A549 (cell line): ENCODE measurements at regions not wholly inside any gene's neighbourhood (a gene's known extent, or its start where the extent isn't known, plus 50 kb on each side); places are given as distances from the start of the nearest gene placed in this dataset.

Experiments
- ATAC-seq, 2 experiments: fragments of 200-7000 bp in 1 of 2; fragments of >200 bp in 1 of 2; cut with Nextera tagmentation in 1 of 2; cut with Tn5 transposase in 1 of 2; 3 replicates each; pipeline versions ENCODE4 v1.8.0 to v1.9.1; 2018 to 2020; ENCODE audit warnings: mild to moderate bottlenecking in 1 of 2, moderate library complexity in 1 of 2
- CTCF ChIA-PET: fragments of 300-600 bp; sonication (Branson Sonifier 250); formaldehyde crosslinking; extraction: SDS; loops from one replicate; lab custom pipeline; 2021; ENCODE audit warnings: antibody characterized with exemption, inconsistent platforms; lab: Yijun Ruan, JAX
- POLR2A ChIA-PET: fragments of 350-600 bp; formaldehyde crosslinking; extraction: SDS; loops from one replicate; lab custom pipeline; 2021; ENCODE audit warnings: antibody characterized with exemption, inconsistent platforms; lab: Yijun Ruan, JAX
- DNase-seq, 2 experiments: peaks; one replicate each; pipeline versions ENCODE4 v3.0.0 to v3.0.0-alpha.2; 2011 to 2016; ENCODE audit warnings: low read depth in 1 of 2, low spot score in 1 of 2
- FAIRE-seq: peaks from 2 replicates; lab custom pipeline; 2011; peaks lifted over from hg19 to GRCh38; lab: Jason Lieb, UNC
- H3K27ac ChIP-seq, 2 experiments: fragments of >200 bp; sonication (Bioruptor Twin); formaldehyde crosslinking; 3 replicates each; pipeline ENCODE4 v1.5.1; 2016 to 2017
- H3K4me1 ChIP-seq: fragments of >200 bp; sonication (Bioruptor Twin); formaldehyde crosslinking; 3 replicates; pipeline ENCODE4 v1.6.1; 2016
- H3K4me2 ChIP-seq: fragments of >200 bp; sonication (Bioruptor Twin); formaldehyde crosslinking; 3 replicates; pipeline ENCODE4 v1.6.1; 2016
- H3K4me3 ChIP-seq: fragments of >200 bp; sonication (Bioruptor Twin); formaldehyde crosslinking; 3 replicates; pipeline ENCODE4 v1.5.1; 2016
- H3K9me3 ChIP-seq: fragments of >200 bp; sonication (Bioruptor Twin); formaldehyde crosslinking; 3 replicates; pipeline ENCODE4 v1.6.1; 2016
- CBX8 ChIP-seq: fragments of 200-600 bp; sonication (generic); IDR thresholded peaks from 2 replicates; pipeline ENCODE4 v1.6.1; 2016
- CEBPB ChIP-seq, 2 experiments: fragments of >200 bp in 1 of 2; sonication (Bioruptor Twin) in 1 of 2; formaldehyde crosslinking in 1 of 2; IDR thresholded peaks; 2 replicates each; pipeline ENCODE4 v1.6.1; 2012 to 2016
- CHD4 ChIP-seq: fragments of 200-600 bp; sonication (generic); IDR thresholded peaks from 2 replicates; pipeline ENCODE4 v1.6.1; 2016; ENCODE audit warnings: antibody characterized with exemption, mild to moderate bottlenecking, borderline replicate concordance
- EHMT2 ChIP-seq: fragments of 200-600 bp; sonication (generic); IDR thresholded peaks from 2 replicates; pipeline ENCODE4 v1.6.1; 2016; ENCODE audit warnings: antibody characterized with exemption, low read depth, mild to moderate bottlenecking, moderate library complexity
- FOSB ChIP-seq: fragments of 250-450 bp; sonication (Bioruptor Pico); IDR thresholded peaks from 2 replicates; pipeline ENCODE4 v1.5.0; 2020; ENCODE audit warnings: mild to moderate bottlenecking, moderate library complexity
- FOXS1 ChIP-seq: fragments of 250-450 bp; sonication (Bioruptor Pico); IDR thresholded peaks from 2 replicates; pipeline ENCODE4 v1.5.0; 2020; ENCODE audit warnings: mild to moderate bottlenecking, moderate library complexity
- HDAC2 ChIP-seq: fragments of 200-600 bp; sonication (generic); IDR thresholded peaks from 2 replicates; pipeline ENCODE4 v1.6.1; 2016
- HEYL ChIP-seq: fragments of 250-450 bp; sonication (Bioruptor Pico); IDR thresholded peaks from 2 replicates; pipeline ENCODE4 v1.8.0; 2021; ENCODE audit warnings: mild to moderate bottlenecking, moderate library complexity
- HOXA7 ChIP-seq: fragments of 250-450 bp; sonication (Bioruptor Pico); IDR thresholded peaks from 2 replicates; pipeline ENCODE4 v1.5.0; 2020; ENCODE audit warnings: mild to moderate bottlenecking, moderate library complexity
- JUNB ChIP-seq: fragments of >200 bp; sonication (Bioruptor Twin); formaldehyde crosslinking; IDR thresholded peaks from 2 replicates; pipeline ENCODE4 v1.6.1; 2016
- KDM5A ChIP-seq: fragments of 200-600 bp; sonication (generic); IDR thresholded peaks from 2 replicates; pipeline ENCODE4 v1.6.1; 2016; ENCODE audit warnings: antibody characterized with exemption, mild to moderate bottlenecking
- MAFK ChIP-seq: fragments of 450-650 bp; IDR thresholded peaks from 2 replicates; pipeline ENCODE4 v1.6.1; 2014; ENCODE audit not compliant: partially characterized antibody
- PHF8 ChIP-seq: fragments of 200-600 bp; sonication (generic); IDR thresholded peaks from 2 replicates; pipeline ENCODE4 v1.6.1; 2016; ENCODE audit warnings: low read depth, mild to moderate bottlenecking, antibody characterized with exemption, moderate library complexity, borderline replicate concordance
- WGBS: methylation state at CpG from one replicate; pipeline ENCODE4 v1.1.6; 2017; ENCODE audit errors: missing lambda C conversion rate; 5-methylcytosine and 5-hydroxymethylcytosine counted together
- TF ChIP-seq, protein P1 (sequence below): fragments of 250-450 bp; sonication (Bioruptor Pico); IDR thresholded peaks from 2 replicates; pipeline ENCODE4 v1.5.0; 2020; ENCODE audit warnings: low read depth, mild to moderate bottlenecking, moderate library complexity
- TF ChIP-seq, protein P2 (sequence below): fragments of >200 bp; sonication (Bioruptor Twin); formaldehyde crosslinking; IDR thresholded peaks from 3 replicates; pipeline ENCODE4 v1.5.1; 2016

DNA sequence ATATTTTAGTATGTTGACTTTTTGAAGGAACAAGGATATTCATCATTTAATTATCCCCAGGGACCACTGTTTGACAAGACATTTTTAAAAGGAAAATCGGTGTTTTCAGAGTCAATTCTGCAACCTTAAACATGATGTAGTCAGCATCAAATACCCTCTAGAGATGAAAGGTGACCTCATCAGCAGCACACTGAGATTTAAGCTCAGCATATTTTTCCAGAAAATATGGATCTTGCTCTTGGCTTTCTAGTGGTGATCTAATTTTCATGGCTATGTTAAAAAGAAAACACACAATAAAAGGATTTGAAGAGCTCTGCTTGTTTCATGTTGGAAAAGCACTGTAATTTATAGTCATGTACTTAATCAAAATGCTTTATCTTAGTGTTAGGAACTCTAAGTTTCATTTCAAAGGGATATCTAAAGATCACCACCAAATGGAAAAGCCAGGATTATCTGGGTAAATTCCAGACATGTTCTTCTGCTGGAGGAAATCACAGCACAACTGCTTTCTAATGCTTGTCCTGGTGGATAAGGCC lies 487.2 kb downstream of the ENC1 start:
- ATAC-seq (no peak), DNase-seq (no peak), FAIRE-seq (no peak)
- Histone ChIP-seq H3K4me1 (peaks cover 16% of the 10 kb centered on the region), H3K4me3 (no peak overlapping the region), H3K4me2 (no peak overlapping the region), H3K9me3 (no peaks in the 10 kb centered on the region), H3K27ac (no peak overlapping the region)
- 74% methylated on average over 1 of the region's 1 CpG for WGBS
- TF ChIP-seq HEYL (CRISPR knock-in tag) (no peak), CBX8 (no peak)
- ChIA-PET POLR2A (no interaction called here), CTCF (no interaction called here)

DNA sequence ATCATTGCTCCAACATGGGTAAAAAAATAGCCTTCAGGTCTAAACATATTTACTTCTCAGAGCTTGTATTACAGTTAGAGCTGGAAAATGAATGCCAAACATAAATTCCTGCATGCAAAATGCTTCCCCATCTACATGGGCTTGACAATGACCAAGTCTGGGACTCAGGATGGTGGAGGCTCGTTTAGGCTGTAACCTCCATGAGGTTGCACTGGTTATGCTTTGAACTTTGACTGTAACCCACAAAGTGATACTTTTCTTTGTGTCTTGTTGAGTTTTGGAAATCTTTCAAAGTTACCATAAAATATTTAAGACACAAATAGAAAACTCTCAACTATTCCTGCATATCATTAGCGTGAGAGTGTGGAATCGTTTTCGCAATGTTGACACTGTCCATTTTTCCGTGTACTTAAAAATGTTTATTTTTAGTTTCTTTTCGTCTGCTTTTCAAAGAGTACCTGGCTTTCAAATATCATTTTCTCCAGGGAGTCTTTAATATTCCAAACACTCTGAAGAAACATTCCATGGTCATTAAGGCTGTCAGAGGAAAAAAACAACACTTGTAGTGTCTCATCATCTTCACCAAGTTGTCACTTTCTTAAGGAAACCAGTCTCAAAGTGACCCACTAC lies 487.8 kb downstream of the ENC1 start:
- TF ChIP-seq CBX8 (no peak), KDM5A (no peak), CEBPB (IDR thresholded peaks at IDR 0.05) (0 out of 4 replicates have a peak, but pooled peaks of 1 of the 2 experiments have one; percentile 5)
- FAIRE-seq (peak; percentile 68), ATAC-seq (no peak), DNase-seq (no peak)
- WGBS = 49% methylated on average over 6 of the region's 6 CpGs
- no peak overlapping the region for H3K4me3 ChIP-seq
- no peak overlapping the region for H3K4me2 ChIP-seq
- peaks cover 16% of the 10 kb centered on the region for H3K4me1 ChIP-seq
- CTCF ChIA-PET = no interaction called here
- no peak overlapping the region for H3K27ac ChIP-seq
- POLR2A ChIA-PET = no interaction called here
- H3K9me3 ChIP-seq = no peaks in the 10 kb centered on the region

DNA sequence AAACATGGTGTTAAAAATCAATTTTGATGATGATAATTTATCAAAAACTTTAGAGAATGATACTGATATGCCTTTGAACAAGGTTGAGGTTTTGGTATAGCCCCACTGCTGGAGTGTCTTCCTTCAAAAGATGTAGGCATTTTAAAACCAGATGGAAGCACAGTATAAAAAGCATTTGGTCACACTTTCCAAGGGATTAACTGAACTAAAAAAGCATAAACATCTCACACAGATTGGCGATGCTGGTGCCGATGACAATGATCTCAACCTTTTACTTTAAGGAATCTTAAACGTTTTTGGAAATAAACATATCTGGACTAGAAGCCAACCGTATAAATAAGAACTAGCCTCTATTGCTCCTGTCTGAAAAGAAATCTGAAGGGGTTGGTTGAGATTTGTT lies 488.4 kb downstream of the ENC1 start:
- no peak for FAIRE-seq

DNA sequence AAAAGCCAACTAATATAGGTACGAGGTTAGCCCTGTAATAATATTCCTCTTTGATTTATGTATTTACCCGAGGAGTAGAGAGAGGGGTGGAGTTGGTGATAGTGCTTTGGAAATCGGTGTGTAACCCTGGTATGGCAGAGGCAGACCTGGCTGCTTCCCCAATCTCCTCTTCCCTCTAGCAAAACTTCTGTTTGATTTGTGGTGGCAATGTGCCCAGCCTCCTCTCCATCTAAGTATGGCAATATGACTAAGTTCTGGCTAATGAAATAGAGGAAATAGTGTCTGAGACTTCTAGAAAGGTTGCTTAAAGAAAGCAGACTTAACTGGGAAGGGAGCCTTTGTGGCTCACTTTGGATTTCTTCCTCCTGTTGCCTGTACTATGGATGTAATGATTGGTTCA lies 491.1 kb downstream of the ENC1 start:
- DNase-seq = peak in 1 of 2 experiments; percentile 47
- no peak overlapping the region for H3K4me3 ChIP-seq
- H3K9me3 ChIP-seq = no peaks in the 10 kb centered on the region
- peak overlapping the region; percentile 62 for H3K4me2 ChIP-seq
- TF ChIP-seq HEYL (CRISPR knock-in tag) (no peak), EHMT2 (no peak), CHD4 (no peak), JUNB (peak; percentile 32; the same call in 1 of the 2 replicates)
- peak; percentile 59 to 67; a peak in 4 of 6 replicates for ATAC-seq
- WGBS = 5% methylated on average over 3 of the region's 3 CpGs
- FAIRE-seq = peak; percentile 32
- CTCF ChIA-PET = no interaction called here
- H3K4me1 ChIP-seq = peaks cover 16% of the 10 kb centered on the region
- peak overlapping the region in 1 of 2 experiments; percentile 71; a peak in 4 of 6 replicates for H3K27ac ChIP-seq
- POLR2A ChIA-PET = no interaction called here

More for the DNA sequence above, 488.4 kb downstream of the ENC1 start:
- DNase-seq (no peak), ATAC-seq (no peak)
- CTCF ChIA-PET = no interaction called here
- WGBS = 81% methylated on average over 4 of the region's 4 CpGs
- Histone ChIP-seq H3K9me3 (no peaks in the 10 kb centered on the region), H3K4me3 (no peak overlapping the region), H3K4me2 (no peak overlapping the region), H3K4me1 (peaks cover 16% of the 10 kb centered on the region), H3K27ac (no peak overlapping the region)
- POLR2A ChIA-PET = no interaction called here
- TF ChIP-seq PHF8 = no peak
- TF ChIP-seq MAFK = no peak
- no peak for TF ChIP-seq HOXA7 (CRISPR knock-in tag)
- no peak for TF ChIP-seq FOXS1 (CRISPR knock-in tag)
- TF ChIP-seq HDAC2 = no peak
- TF ChIP-seq, protein P1, sequence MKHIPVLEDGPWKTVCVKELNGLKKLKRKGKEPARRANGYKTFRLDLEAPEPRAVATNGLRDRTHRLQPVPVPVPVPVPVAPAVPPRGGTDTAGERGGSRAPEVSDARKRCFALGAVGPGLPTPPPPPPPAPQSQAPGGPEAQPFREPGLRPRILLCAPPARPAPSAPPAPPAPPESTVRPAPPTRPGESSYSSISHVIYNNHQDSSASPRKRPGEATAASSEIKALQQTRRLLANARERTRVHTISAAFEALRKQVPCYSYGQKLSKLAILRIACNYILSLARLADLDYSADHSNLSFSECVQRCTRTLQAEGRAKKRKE = no peak
- no peak for TF ChIP-seq FOSB (CRISPR knock-in tag)
- TF ChIP-seq, protein P2, sequence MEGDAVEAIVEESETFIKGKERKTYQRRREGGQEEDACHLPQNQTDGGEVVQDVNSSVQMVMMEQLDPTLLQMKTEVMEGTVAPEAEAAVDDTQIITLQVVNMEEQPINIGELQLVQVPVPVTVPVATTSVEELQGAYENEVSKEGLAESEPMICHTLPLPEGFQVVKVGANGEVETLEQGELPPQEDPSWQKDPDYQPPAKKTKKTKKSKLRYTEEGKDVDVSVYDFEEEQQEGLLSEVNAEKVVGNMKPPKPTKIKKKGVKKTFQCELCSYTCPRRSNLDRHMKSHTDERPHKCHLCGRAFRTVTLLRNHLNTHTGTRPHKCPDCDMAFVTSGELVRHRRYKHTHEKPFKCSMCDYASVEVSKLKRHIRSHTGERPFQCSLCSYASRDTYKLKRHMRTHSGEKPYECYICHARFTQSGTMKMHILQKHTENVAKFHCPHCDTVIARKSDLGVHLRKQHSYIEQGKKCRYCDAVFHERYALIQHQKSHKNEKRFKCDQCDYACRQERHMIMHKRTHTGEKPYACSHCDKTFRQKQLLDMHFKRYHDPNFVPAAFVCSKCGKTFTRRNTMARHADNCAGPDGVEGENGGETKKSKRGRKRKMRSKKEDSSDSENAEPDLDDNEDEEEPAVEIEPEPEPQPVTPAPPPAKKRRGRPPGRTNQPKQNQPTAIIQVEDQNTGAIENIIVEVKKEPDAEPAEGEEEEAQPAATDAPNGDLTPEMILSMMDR = no peak
